ENCODE measurements at regions not wholly inside any gene's neighbourhood (a gene's known extent, or its start where the extent isn't known, plus 50 kb on each side); places are given as distances from the start of the nearest gene placed in this dataset.
"Not testable (repeated sequence)": the region's sequence is repeated elsewhere in the genome, so short reads cannot be mapped to it uniquely, and the experiment has no call there.

DNA sequence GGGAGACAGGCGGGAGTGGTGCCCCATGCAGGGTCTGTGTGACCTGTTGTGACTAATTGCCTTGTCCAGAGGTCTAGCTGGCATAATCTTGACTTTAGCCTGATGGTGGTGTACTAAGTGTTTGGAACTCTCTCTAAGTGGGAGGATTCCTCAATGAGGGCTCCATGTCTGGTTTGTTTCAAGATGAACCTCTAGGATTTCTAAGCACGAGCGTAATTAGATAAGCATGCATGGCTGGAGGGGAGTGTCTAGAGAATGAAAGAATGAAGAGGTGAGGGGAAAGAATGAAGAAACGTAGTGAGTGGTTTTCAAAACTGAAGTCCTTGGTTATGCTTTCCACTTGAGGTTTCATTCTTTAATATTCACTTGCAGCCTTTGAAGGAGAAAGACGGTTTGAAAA is 833.2 kb upstream of the GYPC start:
- no peaks in the 10 kb centered on the region for H3K27me3 Mint-ChIP-seq (ENCODE audit: unreplicated experiment)
- TF ChIP-seq CTCF (IDR thresholded peaks at IDR 0.05) = no peak
- no peak for DNase-seq (ENCODE audit: extremely low spot score, unreplicated experiment)
- no peak overlapping the region for H3K27ac Mint-ChIP-seq (ENCODE audit: unreplicated experiment)
- no peaks in the 10 kb centered on the region for H3K4me1 Mint-ChIP-seq (ENCODE audit: unreplicated experiment)
- no peak overlapping the region for H3K4me3 Mint-ChIP-seq (ENCODE audit: unreplicated experiment)
- H3K9me3 Mint-ChIP-seq (ENCODE audit: unreplicated experiment) = peaks cover 23% of the 10 kb centered on the region
- no peaks in the 10 kb centered on the region for H3K36me3 Mint-ChIP-seq (ENCODE audit: unreplicated experiment)

- DNase-seq (ENCODE audit: extremely low spot score, unreplicated experiment); H3K4me3 Mint-ChIP-seq (ENCODE audit: unreplicated experiment); H3K36me3 Mint-ChIP-seq (ENCODE audit: unreplicated experiment); H3K4me1 Mint-ChIP-seq (ENCODE audit: unreplicated experiment); H3K27me3 Mint-ChIP-seq (ENCODE audit: unreplicated experiment); H3K27ac Mint-ChIP-seq (ENCODE audit: unreplicated experiment): not testable (repeated sequence)
- peaks cover 20% of the 10 kb centered on the region for H3K9me3 Mint-ChIP-seq (ENCODE audit: unreplicated experiment)
Observed at GRCh38 chr2:125825781-125826180, 830.2 kb upstream of the GYPC start.

DNA sequence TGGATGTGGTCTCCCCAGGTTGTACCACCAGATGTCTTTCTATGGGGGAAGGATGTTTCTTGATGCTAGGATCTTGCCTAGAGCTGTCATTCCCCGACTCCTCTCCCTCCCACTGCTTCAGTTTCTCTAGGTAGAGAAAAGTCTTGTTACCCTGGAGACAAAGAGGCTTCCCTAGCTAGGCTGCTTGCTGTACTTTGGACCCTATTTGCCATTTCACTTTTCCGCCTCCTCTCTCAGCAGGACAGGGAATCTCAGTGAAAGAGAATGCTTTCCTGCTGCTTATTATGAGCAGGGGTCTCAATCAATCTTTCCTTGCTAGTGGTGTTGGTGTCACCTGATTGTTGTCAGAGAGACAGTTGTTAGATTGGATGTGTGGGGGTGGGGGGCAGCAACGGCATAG is 818.8 kb upstream of the GYPC start:
- no peak for DNase-seq (ENCODE audit: extremely low spot score, unreplicated experiment)
- peaks cover 27% of the 10 kb centered on the region for H3K9me3 Mint-ChIP-seq (ENCODE audit: unreplicated experiment)
- no peaks in the 10 kb centered on the region for H3K27me3 Mint-ChIP-seq (ENCODE audit: unreplicated experiment)
- no peak overlapping the region for H3K4me3 Mint-ChIP-seq (ENCODE audit: unreplicated experiment)
- no peaks in the 10 kb centered on the region for H3K4me1 Mint-ChIP-seq (ENCODE audit: unreplicated experiment)
- TF ChIP-seq CTCF (IDR thresholded peaks at IDR 0.05) = no peak
- H3K36me3 Mint-ChIP-seq (ENCODE audit: unreplicated experiment) = no peaks in the 10 kb centered on the region
- H3K27ac Mint-ChIP-seq (ENCODE audit: unreplicated experiment) = no peak overlapping the region

GRCh38 chr2:125837611-125838010 is 818.3 kb upstream of the GYPC start:
- TF ChIP-seq CTCF (IDR thresholded peaks at IDR 0.05) = no peak
- Mint-ChIP-seq H3K9me3 (ENCODE audit: unreplicated experiment) (peaks cover 31% of the 10 kb centered on the region), H3K4me3 (ENCODE audit: unreplicated experiment) (no peak overlapping the region), H3K4me1 (ENCODE audit: unreplicated experiment) (no peaks in the 10 kb centered on the region), H3K36me3 (ENCODE audit: unreplicated experiment) (no peaks in the 10 kb centered on the region), H3K27ac (ENCODE audit: unreplicated experiment) (no peak overlapping the region), H3K27me3 (ENCODE audit: unreplicated experiment) (no peaks in the 10 kb centered on the region)
- no peak for DNase-seq (ENCODE audit: extremely low spot score, unreplicated experiment)

DNA sequence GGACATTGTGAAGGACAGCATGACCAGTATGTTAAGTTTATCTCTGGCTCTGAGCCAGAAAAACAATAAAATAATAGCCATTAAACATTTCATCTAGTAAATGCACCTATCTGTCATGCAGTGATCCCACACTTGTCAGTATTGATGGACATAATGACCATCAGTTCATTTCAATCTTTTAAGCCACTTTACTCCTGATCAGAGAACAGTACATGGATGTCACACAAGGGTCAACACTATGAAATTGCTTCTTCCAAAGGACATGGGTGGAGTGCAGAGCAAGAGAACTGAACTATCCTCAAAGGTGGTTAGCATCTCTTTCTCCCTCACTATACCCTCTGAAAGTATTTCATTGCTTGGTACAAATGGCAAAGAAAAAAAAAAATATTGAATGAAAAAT is 816.0 kb upstream of the GYPC start:
- Mint-ChIP-seq H3K36me3 (ENCODE audit: unreplicated experiment) (no peaks in the 10 kb centered on the region), H3K9me3 (ENCODE audit: unreplicated experiment) (peaks cover 31% of the 10 kb centered on the region), H3K27ac (ENCODE audit: unreplicated experiment) (no peak overlapping the region), H3K4me3 (ENCODE audit: unreplicated experiment) (no peak overlapping the region), H3K27me3 (ENCODE audit: unreplicated experiment) (no peaks in the 10 kb centered on the region), H3K4me1 (ENCODE audit: unreplicated experiment) (no peaks in the 10 kb centered on the region)
- TF ChIP-seq CTCF (IDR thresholded peaks at IDR 0.05) = no peak
- no peak for DNase-seq (ENCODE audit: extremely low spot score, unreplicated experiment)

- TF ChIP-seq CTCF (IDR thresholded peaks at IDR 0.05) = no peak
- no peaks in the 10 kb centered on the region for H3K36me3 Mint-ChIP-seq (ENCODE audit: unreplicated experiment)
- H3K27me3 Mint-ChIP-seq (ENCODE audit: unreplicated experiment) = no peaks in the 10 kb centered on the region
- no peaks in the 10 kb centered on the region for H3K4me1 Mint-ChIP-seq (ENCODE audit: unreplicated experiment)
- peaks cover 34% of the 10 kb centered on the region for H3K9me3 Mint-ChIP-seq (ENCODE audit: unreplicated experiment)
- no peak overlapping the region for H3K27ac Mint-ChIP-seq (ENCODE audit: unreplicated experiment)
- no peak overlapping the region for H3K4me3 Mint-ChIP-seq (ENCODE audit: unreplicated experiment)
- DNase-seq (ENCODE audit: extremely low spot score, unreplicated experiment) = no peak
Observed at GRCh38 chr2:125842041-125842440, 813.9 kb upstream of the GYPC start.

Measured in osteocyte (in vitro differentiated cells).